ENCODE measurements at regions not wholly inside any gene's neighbourhood (a gene's known extent, or its start where the extent isn't known, plus 50 kb on each side); places are given as distances from the start of the nearest gene placed in this dataset.

DNA sequence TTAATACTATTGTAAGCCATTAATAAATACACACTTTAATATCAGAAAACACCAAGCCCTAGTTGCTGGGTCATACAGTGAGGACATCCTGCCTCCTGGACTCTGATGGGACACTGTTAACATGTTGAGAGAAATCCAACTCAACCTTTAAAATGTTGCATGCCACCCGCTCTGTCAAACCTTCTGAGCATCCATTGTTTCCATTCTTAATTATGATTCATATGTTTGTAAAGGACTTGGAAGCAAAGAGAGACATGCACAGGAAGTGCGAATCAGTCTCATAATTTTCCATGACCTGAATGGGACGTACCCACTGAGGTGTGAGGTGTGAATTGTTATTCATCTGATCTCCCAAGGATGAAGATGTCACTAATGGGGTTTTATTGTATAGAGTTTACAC lies 186.4 kb downstream of the CAAP1 start:
- TF ChIP-seq FOXP2 (optimal IDR thresholded peaks at IDR 0.05; ENCODE audit: borderline replicate concordance, extremely low read depth, extremely low read length, insufficient read depth) (no peak), SIN3A (IDR thresholded peaks at IDR 0.05; ENCODE audit: borderline replicate concordance, insufficient read depth, low read length) (no peak), POLR2AphosphoS5 (IDR thresholded peaks at IDR 0.05; ENCODE audit: low read depth, low read length) (no peak), TAF1 (IDR thresholded peaks at IDR 0.05; ENCODE audit: borderline replicate concordance, insufficient read depth, low read length) (no peak)
- TF ChIP-seq, protein P1, sequence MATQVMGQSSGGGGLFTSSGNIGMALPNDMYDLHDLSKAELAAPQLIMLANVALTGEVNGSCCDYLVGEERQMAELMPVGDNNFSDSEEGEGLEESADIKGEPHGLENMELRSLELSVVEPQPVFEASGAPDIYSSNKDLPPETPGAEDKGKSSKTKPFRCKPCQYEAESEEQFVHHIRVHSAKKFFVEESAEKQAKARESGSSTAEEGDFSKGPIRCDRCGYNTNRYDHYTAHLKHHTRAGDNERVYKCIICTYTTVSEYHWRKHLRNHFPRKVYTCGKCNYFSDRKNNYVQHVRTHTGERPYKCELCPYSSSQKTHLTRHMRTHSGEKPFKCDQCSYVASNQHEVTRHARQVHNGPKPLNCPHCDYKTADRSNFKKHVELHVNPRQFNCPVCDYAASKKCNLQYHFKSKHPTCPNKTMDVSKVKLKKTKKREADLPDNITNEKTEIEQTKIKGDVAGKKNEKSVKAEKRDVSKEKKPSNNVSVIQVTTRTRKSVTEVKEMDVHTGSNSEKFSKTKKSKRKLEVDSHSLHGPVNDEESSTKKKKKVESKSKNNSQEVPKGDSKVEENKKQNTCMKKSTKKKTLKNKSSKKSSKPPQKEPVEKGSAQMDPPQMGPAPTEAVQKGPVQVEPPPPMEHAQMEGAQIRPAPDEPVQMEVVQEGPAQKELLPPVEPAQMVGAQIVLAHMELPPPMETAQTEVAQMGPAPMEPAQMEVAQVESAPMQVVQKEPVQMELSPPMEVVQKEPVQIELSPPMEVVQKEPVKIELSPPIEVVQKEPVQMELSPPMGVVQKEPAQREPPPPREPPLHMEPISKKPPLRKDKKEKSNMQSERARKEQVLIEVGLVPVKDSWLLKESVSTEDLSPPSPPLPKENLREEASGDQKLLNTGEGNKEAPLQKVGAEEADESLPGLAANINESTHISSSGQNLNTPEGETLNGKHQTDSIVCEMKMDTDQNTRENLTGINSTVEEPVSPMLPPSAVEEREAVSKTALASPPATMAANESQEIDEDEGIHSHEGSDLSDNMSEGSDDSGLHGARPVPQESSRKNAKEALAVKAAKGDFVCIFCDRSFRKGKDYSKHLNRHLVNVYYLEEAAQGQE (IDR thresholded peaks at IDR 0.05; ENCODE audit: insufficient read depth in 1 of 2, low read depth in 2 of 2, low read length in 2 of 2), result no peak

DNA sequence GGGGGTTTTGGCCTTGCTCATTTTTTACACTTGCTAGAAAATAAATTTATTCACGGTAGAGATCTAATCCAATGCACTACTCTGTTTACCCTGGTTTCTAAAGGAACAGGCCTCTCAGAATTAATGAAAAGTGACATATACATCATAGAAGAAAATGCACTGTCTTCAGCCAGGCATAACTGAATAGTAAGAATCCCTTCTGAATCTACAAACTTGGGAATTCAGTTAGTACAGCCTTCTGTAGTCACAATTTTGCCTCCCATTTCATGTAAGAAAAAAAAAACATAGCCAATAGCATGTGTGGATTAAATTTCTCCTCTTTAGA lies 197.3 kb downstream of the CAAP1 start:
- TF ChIP-seq SIN3A (IDR thresholded peaks at IDR 0.05; ENCODE audit: borderline replicate concordance, insufficient read depth, low read length) (no peak), FOXP2 (optimal IDR thresholded peaks at IDR 0.05; ENCODE audit: borderline replicate concordance, extremely low read depth, extremely low read length, insufficient read depth) (no peak), TAF1 (IDR thresholded peaks at IDR 0.05; ENCODE audit: borderline replicate concordance, insufficient read depth, low read length) (no peak), POLR2AphosphoS5 (IDR thresholded peaks at IDR 0.05; ENCODE audit: low read depth, low read length) (no peak)
- TF ChIP-seq, protein P1 (IDR thresholded peaks at IDR 0.05; ENCODE audit: insufficient read depth in 1 of 2, low read depth in 2 of 2, low read length in 2 of 2), result no peak

DNA sequence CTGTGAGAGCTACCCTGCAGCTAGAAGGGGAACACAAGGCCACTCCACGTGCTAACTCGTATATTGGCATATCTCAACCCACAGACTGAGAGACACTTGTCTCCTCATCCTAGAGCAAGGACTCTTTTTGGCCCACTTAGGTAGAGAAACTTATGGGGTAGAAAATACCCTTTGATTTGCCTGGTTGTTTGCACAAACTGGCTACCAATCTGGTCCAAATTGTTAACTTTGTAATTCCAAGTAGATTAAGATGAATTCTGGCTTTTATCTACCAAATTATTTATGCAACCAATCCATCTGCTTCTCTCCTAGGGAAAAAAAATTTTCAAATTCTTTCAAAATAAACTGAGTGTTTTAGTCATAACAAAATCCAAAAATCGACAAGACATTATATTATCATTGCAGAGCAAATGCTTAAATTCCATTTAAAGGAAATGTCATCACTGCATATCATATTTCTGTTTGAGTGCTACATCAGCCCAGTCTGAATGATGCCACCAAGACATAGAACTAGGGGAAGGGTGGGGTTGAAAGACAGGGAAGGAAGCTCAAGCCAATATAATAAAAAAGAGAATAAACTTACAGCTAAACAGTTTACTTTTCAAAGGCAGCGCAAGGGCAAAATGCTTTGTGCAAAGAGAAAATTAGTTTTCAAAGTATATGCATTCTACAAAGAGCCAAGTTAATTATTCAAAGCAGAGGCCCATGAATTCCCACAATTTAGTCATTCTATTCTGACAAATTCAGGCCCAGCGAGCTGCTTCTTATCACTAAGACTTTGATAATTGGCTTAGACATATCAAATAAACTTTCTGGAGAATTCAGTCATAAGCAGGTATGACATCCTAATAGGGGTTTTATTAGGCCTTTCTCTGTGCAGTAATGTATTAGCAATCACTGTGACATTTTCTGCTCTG lies 198.0 kb downstream of the CAAP1 start:
- TF ChIP-seq, protein P1 (IDR thresholded peaks at IDR 0.05; ENCODE audit: insufficient read depth in 1 of 2, low read depth in 2 of 2, low read length in 2 of 2), result no peak
- TF ChIP-seq POLR2AphosphoS5 (IDR thresholded peaks at IDR 0.05; ENCODE audit: low read depth, low read length), result no peak
- TF ChIP-seq FOXP2 (optimal IDR thresholded peaks at IDR 0.05; ENCODE audit: borderline replicate concordance, extremely low read depth, extremely low read length, insufficient read depth), result no peak

DNA sequence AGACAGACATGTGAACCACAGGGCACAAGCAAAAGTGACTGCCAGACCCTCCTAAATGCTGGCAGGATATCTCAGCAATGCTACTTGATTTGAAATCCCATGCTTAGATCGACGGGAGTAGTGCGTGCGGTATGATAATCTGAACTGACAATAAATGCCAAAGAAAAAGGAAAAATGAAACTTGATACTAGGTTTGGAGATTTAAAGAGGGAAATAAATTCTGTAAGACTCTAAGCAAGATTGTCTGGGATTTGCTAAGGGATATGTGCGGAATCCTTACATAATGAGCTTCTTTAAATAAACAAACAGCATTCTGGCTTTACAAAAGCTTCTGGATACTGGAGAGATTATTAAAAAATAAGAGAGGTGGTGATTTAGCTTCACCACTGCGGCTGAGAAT lies 203.6 kb downstream of the CAAP1 start:
- TF ChIP-seq, protein P1 (IDR thresholded peaks at IDR 0.05; ENCODE audit: insufficient read depth in 1 of 2, low read depth in 2 of 2, low read length in 2 of 2), result no peak
- TF ChIP-seq POLR2AphosphoS5 (IDR thresholded peaks at IDR 0.05; ENCODE audit: low read depth, low read length) (no peak), FOXP2 (optimal IDR thresholded peaks at IDR 0.05; ENCODE audit: borderline replicate concordance, extremely low read depth, extremely low read length, insufficient read depth) (no peak), SIN3A (IDR thresholded peaks at IDR 0.05; ENCODE audit: borderline replicate concordance, insufficient read depth, low read length) (no peak), TAF1 (IDR thresholded peaks at IDR 0.05; ENCODE audit: borderline replicate concordance, insufficient read depth, low read length) (no peak)

All from PFSK-1 (cell line).